Right cardiac atrium (tissue), 5 donors: ENCODE measurements at regions not wholly inside any gene's neighbourhood (a gene's known extent, or its start where the extent isn't known, plus 50 kb on each side); places are given as distances from the start of the nearest gene placed in this dataset.
A peak's percentile ranks its signal among the peaks of the same experiment; 100 is the strongest.
"Not testable (repeated sequence)": the region's sequence is repeated elsewhere in the genome, so short reads cannot be mapped to it uniquely, and the experiment has no call there.

Source experiments
- ATAC-seq, 2 donors: fragments of 200-7000 bp; cut with Tn5 transposase; one replicate each; pipeline versions ENCODE4 v1.8.0 to v1.9.1; 2020; ENCODE audit warnings: moderate library complexity in 2 of 2, mild to moderate bottlenecking in 1 of 2
- DNase-seq, 3 donors: peaks; one replicate each; pipeline ENCODE4 v3.0.0-alpha.2; 2020
- H3K27ac ChIP-seq: one replicate; pipeline ENCODE4 v1.5.1; 2013; ENCODE audit warnings: mild to moderate bottlenecking, low read length, control low read depth, moderate library complexity
- H3K27me3 ChIP-seq: one replicate; pipeline ENCODE4 v1.6.1; 2013; ENCODE audit not compliant: control insufficient read depth, insufficient read depth
- H3K4me1 ChIP-seq: one replicate; pipeline ENCODE4 v1.6.1; 2013; ENCODE audit warnings: low read length; ENCODE audit not compliant: control insufficient read depth, insufficient read depth
- H3K4me3 ChIP-seq: one replicate; pipeline ENCODE4 v1.5.1; 2013; ENCODE audit warnings: low read length, control low read depth
- H3K9me3 ChIP-seq: one replicate; pipeline ENCODE4 v1.6.1; 2013; ENCODE audit warnings: low read length; ENCODE audit not compliant: control insufficient read depth
- whole genome bisulfite sequencing: extraction: QIAGEN DNeasy Blood & Tissue Kit; methylation state at CpG from one replicate; pipeline ENCODE4 v1.1.7; 2013; 5-methylcytosine and 5-hydroxymethylcytosine counted together
- intact Hi-C, 4 donors: fragments of 100-400 bp; cut with DNase I; formaldehyde crosslinking; loops; one replicate each; pipeline versions ENCODE4 v1.11.0 to v1.14.0; 2022 to 2023
- donor health status: healthy with polysubstance abuse.
- donor health status: DM: no; HTN: yes; CAD: no.
- donor health status: DM: no; HTN: no; CAD: no.
- donor health status: DM: no; HTN: yes; CAD: no; lungs with severe emphysema.
- donor health status: DM: yes; HTN: yes; CAD: no.

DNA sequence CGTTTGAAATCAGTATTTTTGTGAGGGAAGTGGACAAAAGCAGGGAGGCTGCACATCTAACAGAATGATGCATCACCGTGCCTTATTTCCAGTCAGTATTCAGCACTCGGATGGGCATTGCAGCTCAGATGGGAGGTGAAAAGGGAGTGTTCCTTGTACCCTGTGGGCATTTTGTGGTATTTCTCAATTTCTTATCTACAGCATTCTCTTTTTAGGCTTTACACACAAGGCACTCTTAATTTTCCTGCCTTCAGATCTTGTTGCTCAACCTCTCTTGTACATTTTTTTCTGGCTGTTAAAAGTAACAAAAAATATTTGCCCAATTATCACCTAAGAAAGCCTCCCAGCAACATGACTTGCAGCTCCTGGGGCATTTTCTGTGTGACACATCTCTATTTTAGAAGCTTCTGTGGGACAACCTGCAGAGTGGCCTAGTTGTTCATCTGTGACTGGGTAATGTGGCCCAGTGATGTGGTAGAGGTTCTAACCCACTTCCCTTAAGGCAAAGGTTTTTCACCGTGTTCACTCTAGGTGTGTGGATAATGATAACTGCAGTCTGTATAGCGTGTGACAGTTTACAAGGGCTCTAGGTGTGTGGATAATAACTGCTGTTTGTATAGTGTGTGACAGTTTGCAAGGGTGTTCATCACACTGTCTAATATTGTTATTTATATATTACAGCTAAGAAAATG, 257.2 kb downstream of the PTGER3 start:
- 78% methylated on average over 5 of the region's 5 CpGs for WGBS
- ATAC-seq (no peak), DNase-seq (no peak)
- Histone ChIP-seq H3K9me3 (no peaks in the 10 kb centered on the region), H3K27ac (no peak overlapping the region), H3K4me3 (no peak overlapping the region), H3K27me3 (no peaks in the 10 kb centered on the region), H3K4me1 (no peaks in the 10 kb centered on the region)
- intact Hi-C loops = no loop called here

DNA sequence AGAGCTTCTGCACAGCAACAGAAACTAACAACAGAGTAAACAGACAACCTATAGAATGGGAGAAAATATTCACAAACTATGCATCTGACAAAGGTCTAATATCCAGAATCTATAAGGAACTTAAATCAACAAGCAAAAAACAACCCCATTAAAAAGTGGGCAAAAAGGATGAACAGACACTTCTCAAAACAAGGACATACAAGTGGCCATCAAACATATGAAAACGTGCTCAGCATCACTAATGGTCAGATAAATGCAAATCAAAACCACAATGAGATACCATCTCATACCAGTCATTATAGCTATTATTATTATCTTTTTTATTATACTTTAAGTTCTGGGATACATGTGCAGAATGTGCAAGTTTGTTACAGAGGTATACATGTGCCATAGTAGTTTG, 252.6 kb downstream of the PTGER3 start:
- ATAC-seq, H3K27ac ChIP-seq, H3K9me3 ChIP-seq, H3K4me3 ChIP-seq, H3K27me3 ChIP-seq, intact Hi-C loops, H3K4me1 ChIP-seq, DNase-seq: not testable (repeated sequence)
- WGBS = 70% methylated on average over 1 of the region's 1 CpG

DNA sequence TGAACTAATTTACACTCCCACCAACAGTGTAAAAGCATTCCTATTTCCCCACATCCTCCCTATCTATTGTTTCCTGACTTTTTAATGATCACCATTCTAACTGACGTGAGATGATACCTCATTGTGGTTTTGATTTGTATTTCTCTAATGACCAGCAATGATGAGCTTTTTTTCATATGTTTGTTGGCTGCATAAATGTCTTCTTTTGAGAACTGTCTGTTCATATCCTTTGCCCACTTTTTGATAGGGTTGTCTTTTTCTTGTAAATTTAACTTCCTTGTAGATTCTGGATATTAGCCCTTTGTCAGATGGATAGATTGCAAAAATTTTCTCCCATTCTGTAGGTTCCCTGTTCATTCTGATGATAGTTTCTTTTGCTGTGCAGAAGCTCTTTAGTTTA, 251.3 kb downstream of the PTGER3 start:
- H3K4me3 ChIP-seq, H3K27me3 ChIP-seq, H3K4me1 ChIP-seq, ATAC-seq, DNase-seq, intact Hi-C loops, H3K27ac ChIP-seq, H3K9me3 ChIP-seq: not testable (repeated sequence)
- WGBS = 86% methylated on average over 1 of the region's 1 CpG

DNA sequence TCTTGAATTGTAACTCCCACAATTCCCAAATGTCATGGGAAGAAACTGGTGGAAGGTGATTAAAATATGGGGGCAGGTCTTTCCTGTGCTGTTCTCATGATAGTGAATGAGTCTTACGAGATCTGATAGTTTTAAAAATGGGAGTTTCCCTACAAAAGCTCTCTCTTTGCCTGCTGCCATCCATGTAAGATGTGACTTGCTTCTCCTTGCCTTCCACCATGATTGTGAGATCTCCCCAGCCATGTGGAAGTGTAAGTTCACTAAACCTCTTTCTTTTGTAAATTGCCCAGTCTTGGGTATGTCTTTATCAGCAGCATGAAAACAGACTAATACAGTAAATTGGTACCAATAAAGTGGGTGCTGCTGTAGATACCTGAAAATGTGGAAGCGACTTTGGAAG, 245.0 kb downstream of the PTGER3 start:
- H3K27me3 ChIP-seq, H3K4me1 ChIP-seq, DNase-seq, intact Hi-C loops, H3K9me3 ChIP-seq, ATAC-seq, H3K4me3 ChIP-seq, H3K27ac ChIP-seq: not testable (repeated sequence)
- 77% methylated on average over 2 of the region's 2 CpGs for WGBS

DNA sequence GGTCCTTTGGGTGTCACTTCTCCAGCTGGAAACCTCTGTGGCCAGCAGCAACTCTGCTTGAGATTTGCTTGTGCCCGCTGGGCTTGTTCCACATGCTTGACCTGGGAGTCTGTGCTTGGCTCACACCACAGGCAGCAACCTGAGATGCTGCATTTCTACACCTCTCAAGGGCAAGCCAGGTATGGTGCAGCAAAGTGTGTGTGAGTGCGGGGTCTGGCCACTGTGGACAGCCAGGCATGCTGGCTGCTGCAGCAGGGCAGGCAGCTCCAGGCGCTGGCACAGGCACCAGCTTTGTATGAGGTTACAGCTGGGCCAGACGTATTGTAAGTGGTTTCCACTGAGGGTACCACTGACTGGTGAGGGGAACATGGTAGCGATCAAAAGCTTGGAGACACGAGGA, 242.0 kb downstream of the PTGER3 start:
- DNase-seq (peak in 2 of 3 donors; percentile 11 to 19), ATAC-seq (no peak)
- H3K9me3 ChIP-seq = no peaks in the 10 kb centered on the region
- 87% methylated on average over 6 of the region's 6 CpGs for WGBS
- no peaks in the 10 kb centered on the region for H3K4me1 ChIP-seq
- no peak overlapping the region for H3K27ac ChIP-seq
- no peaks in the 10 kb centered on the region for H3K27me3 ChIP-seq
- intact Hi-C loops = no loop called here
- no peak overlapping the region for H3K4me3 ChIP-seq

DNA sequence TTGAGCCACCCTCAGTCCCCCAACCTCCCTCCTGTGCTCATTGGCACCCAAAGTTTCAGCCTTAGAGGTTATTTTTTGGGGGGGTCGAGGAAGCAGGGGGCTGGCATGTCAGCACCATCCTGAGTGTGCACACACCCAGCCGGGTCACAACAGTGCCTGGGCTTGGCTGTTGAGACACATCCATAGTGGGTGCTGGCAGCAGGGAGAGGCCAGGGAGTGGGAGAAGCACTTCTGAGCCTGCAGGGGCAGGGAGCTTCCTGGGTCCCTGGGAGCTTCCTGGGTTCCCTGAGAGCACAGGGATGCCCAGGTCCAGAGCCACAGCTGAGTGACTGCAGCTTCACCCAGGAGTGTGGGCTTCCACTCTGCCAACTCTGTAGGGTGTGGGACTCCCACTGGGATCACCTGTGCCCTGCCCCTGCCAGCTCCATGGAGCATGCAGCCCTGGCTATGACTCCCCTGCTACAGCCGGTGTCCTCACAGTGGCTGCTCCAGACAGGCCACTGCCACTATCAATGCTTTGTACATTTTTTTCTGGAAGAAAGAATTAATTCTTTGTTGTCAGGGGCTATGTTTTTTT, 240.4 kb downstream of the PTGER3 start:
- no peak overlapping the region for H3K27ac ChIP-seq
- DNase-seq (peak in 2 of 3 donors; percentile 22 to 25), ATAC-seq (peak in 1 of 2 donors; percentile 22)
- no peaks in the 10 kb centered on the region for H3K27me3 ChIP-seq
- 50% methylated on average over 3 of the region's 3 CpGs for WGBS
- no peak overlapping the region for H3K4me3 ChIP-seq
- intact Hi-C loops = no loop called here
- H3K9me3 ChIP-seq = no peaks in the 10 kb centered on the region
- no peaks in the 10 kb centered on the region for H3K4me1 ChIP-seq

DNA sequence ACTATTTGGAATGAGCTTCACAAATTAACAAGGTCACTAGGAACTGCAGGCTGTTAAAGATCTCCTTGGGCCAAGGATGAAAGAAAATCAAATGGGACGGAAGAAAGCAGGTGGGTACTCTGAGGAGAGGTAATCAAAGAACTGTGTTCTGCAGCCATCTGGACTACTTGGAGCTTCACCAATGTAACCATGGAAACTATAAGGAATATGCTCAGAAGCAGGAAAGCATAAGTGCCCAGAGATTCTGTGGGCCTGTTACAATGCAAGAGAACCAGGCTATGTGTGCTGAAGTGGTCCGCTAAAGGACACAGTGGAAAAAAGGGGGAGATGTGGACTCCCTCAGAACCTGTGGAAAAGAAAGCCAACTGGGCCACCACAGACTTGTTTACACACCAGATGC, 238.5 kb downstream of the PTGER3 start:
- ATAC-seq (no peak), DNase-seq (no peak)
- Histone ChIP-seq H3K4me1 (no peaks in the 10 kb centered on the region), H3K27ac (no peak overlapping the region), H3K27me3 (no peaks in the 10 kb centered on the region), H3K4me3 (no peak overlapping the region), H3K9me3 (no peaks in the 10 kb centered on the region)
- WGBS = 83% methylated on average over 2 of the region's 2 CpGs
- intact Hi-C loops = no loop called here

DNA sequence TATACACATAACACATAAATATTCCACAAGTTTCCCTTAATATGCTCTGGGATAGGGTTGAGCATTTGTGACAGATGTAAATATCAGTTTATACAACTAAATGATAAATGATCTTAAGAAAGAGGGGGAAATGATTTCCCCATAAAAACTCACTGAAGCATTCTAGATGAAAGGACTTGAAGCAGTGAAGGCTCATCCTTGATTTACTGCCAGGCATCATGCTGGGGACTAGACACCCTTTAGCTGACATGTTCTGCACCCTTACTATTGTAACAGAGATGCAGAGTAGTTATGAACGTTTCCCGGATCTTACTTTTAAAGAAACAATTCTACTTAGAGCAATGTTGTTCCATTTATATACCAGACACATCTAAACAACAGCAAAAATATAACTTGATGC, 235.8 kb downstream of the PTGER3 start:
- ATAC-seq = no peak
- no peaks in the 10 kb centered on the region for H3K9me3 ChIP-seq
- intact Hi-C loops = no loop called here
- H3K4me3 ChIP-seq = no peak overlapping the region
- H3K27me3 ChIP-seq = no peaks in the 10 kb centered on the region
- H3K27ac ChIP-seq = no peak overlapping the region
- no peak for DNase-seq
- 80% methylated on average over 2 of the region's 2 CpGs for WGBS
- H3K4me1 ChIP-seq = no peaks in the 10 kb centered on the region

DNA sequence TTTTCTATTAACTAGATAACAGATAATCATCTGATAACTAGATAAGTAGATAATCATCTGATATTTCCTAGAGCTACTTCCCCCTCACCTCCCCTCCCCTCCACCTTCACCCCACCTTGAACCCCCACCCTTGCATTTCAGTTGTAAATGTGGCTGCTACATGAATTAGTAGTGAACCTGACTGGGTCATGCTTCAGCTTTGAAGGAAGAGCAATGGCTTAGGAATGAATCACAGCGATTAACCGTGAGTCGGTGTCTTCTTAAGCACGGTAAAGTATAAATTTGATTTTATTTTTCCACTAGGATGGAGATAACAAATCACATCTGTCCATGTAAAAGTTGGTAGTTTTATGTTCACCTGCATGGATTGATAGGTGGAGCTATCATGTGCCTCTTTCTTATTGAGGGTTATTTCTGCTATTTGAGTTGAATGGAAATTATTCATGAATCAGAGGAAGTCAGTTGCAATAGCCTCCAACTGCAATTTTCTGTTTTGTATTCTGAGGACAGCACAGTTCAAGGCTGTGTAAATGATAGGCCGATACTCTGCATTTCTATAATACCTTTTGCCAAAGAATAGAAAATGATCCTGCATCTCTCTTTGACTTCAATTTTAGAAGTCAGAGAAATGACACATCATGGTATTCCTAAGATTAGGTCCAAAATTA, 235.0 kb downstream of the PTGER3 start:
- 88% methylated on average over 5 of the region's 5 CpGs for WGBS

DNA sequence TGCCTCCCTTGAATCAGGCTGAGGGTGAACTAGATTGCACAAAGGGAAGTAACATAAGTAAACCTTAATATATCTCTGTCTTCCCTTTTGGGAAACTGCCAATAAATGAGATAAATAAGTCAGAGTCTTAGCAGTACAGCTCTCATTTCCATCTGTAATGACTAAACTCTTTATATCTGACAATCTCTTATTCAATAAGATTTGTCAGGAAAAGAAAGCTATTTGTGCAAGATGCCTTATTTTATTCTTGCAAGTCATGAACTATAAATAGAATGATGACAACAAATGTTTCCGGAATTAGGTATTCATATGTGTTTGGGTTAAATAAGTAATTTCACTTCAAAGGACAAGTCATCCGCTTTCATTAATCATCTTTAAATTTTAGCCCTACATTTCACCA, 229.2 kb downstream of the PTGER3 start:
- no peak for ATAC-seq
- Histone ChIP-seq H3K4me1 (no peaks in the 10 kb centered on the region), H3K27me3 (no peaks in the 10 kb centered on the region), H3K27ac (no peak overlapping the region), H3K4me3 (no peak overlapping the region), H3K9me3 (no peaks in the 10 kb centered on the region)
- 42% methylated on average over 2 of the region's 2 CpGs for WGBS
- intact Hi-C loops = no loop called here
- no peak for DNase-seq

More for the DNA sequence above, 235.0 kb downstream of the PTGER3 start:
- Histone ChIP-seq H3K27ac (no peak overlapping the region), H3K4me3 (no peak overlapping the region), H3K9me3 (no peaks in the 10 kb centered on the region), H3K27me3 (no peaks in the 10 kb centered on the region), H3K4me1 (no peaks in the 10 kb centered on the region)
- intact Hi-C loops = no loop called here
- ATAC-seq (no peak), DNase-seq (no peak)

DNA sequence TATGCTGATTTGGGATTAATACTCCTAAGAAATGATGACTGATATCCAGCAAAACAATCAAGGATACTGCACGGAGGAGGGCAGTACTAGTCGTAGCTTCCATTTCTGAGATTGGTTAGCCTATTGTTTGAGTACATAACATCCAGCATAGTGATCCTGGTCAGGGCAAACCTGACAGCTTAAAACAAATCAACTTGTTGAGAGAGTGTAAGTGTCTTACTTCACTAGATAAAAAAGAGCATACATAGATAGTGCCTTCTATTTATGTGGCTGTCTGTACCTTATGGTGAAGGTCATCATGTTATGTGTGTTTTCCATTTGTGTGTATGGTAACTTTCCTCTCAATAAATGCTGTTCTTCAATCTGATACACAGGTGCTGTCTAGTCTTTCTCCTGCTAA, 228.4 kb downstream of the PTGER3 start:
- H3K27me3 ChIP-seq = no peaks in the 10 kb centered on the region
- no peaks in the 10 kb centered on the region for H3K9me3 ChIP-seq
- DNase-seq = no peak
- H3K4me3 ChIP-seq = no peak overlapping the region
- WGBS = 27% methylated on average over 2 of the region's 2 CpGs
- intact Hi-C loops = no loop called here
- no peak for ATAC-seq
- H3K27ac ChIP-seq = no peak overlapping the region
- H3K4me1 ChIP-seq = no peaks in the 10 kb centered on the region
